ENCODE measurements at regions not wholly inside any gene's neighbourhood (a gene's known extent, or its start where the extent isn't known, plus 50 kb on each side); places are given as distances from the start of the nearest gene placed in this dataset.

GRCh38 chr15:79689030-79689429 lies 207.8 kb downstream of the MTHFS start (continued):
- no peak for TF ChIP-seq CEBPB (IDR thresholded peaks at IDR 0.05; ENCODE audit: low read depth, low read length)

Measured in H1 (cell line).